ENCODE measurements at regions not wholly inside any gene's neighbourhood (a gene's known extent, or its start where the extent isn't known, plus 50 kb on each side); places are given as distances from the start of the nearest gene placed in this dataset.

- no peak for TF ChIP-seq POLR2A (IDR thresholded peaks at IDR 0.05; ENCODE audit: extremely low read depth, insufficient read length)
- TF ChIP-seq, protein P1, sequence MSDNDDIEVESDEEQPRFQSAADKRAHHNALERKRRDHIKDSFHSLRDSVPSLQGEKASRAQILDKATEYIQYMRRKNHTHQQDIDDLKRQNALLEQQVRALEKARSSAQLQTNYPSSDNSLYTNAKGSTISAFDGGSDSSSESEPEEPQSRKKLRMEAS (IDR thresholded peaks at IDR 0.05; ENCODE audit: low read depth, low read length): no peak
- TF ChIP-seq, protein P2, sequence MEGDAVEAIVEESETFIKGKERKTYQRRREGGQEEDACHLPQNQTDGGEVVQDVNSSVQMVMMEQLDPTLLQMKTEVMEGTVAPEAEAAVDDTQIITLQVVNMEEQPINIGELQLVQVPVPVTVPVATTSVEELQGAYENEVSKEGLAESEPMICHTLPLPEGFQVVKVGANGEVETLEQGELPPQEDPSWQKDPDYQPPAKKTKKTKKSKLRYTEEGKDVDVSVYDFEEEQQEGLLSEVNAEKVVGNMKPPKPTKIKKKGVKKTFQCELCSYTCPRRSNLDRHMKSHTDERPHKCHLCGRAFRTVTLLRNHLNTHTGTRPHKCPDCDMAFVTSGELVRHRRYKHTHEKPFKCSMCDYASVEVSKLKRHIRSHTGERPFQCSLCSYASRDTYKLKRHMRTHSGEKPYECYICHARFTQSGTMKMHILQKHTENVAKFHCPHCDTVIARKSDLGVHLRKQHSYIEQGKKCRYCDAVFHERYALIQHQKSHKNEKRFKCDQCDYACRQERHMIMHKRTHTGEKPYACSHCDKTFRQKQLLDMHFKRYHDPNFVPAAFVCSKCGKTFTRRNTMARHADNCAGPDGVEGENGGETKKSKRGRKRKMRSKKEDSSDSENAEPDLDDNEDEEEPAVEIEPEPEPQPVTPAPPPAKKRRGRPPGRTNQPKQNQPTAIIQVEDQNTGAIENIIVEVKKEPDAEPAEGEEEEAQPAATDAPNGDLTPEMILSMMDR (IDR thresholded peaks at IDR 0.05; ENCODE audit: low read depth, low read length): no peak
Measured at GRCh38 chr2:6475155-6475940, 390.4 kb downstream of the CMPK2 start.
